Left forelimb (tissue), 1 donor: ENCODE measurements at regions not wholly inside any gene's neighbourhood (a gene's known extent, or its start where the extent isn't known, plus 50 kb on each side); places are given as distances from the start of the nearest gene placed in this dataset.
"Not testable (repeated sequence)": the region's sequence is repeated elsewhere in the genome, so short reads cannot be mapped to it uniquely, and the experiment has no call there.

ENCODE experiments used
- DNase-seq: peaks from one replicate; pipeline ENCODE4 v3.0.0-alpha.2; 2018; ENCODE audit warnings: low spot score

DNA sequence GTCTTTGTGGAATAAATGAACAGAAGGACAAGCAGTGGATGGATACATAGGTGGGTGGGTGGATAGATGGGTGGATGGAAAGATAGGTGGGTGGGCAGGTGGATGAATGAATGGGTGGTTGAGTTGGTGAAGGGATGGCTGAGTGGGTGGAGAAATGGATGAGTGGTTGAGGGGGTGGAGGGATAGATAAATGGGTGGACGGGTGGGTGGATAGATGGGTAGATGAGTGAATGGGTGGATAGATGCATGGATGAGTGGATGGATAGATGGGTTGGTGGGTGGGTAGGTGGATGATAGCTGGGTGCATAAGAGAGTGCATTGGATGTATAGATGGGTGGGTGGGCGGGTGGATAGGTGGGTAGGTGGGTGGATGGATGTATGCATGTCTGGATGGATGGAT is 63.5 kb downstream of the UNC93B1 start:
- not testable (repeated sequence) for DNase-seq

DNA sequence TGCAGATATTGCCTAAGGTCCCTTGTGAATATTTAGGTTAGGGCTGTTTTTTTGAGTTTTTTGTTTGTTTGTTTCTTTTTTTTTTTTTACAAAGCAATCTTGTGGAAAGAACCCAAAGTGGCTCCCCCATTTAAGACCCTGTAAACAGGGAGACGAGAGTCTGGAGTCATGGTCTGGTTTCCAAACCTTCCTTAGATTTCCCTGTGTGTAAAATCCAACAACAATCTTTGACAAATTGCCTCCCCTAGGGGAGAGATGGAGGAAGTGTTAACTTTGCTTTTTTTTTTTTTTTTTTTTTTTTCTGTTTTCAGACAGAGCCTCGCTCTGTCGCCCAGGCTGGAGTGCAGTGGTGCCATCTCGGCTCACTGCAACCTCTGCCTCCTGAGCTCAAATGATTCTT is 64.9 kb downstream of the UNC93B1 start:
- DNase-seq, result not testable (repeated sequence)

DNA sequence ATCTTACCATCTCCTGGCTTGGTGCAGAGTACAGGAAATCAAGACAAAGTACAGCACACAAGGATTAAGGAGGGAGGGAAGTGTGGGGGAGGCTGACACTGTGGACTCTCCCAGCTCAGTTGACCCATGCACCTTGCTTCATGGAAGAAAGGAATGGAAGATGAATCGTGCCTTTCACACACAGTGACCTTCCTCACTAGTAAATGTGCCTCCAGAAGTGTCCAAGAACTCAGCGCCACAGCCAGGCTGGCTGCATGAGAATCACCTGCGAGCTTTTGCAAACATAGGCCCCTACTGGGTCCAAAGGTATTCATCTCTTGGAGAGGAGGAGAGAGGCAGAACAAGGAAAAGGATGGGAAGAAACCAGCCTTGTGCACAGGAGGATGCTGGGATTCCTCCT is 65.5 kb downstream of the UNC93B1 start:
- not testable (repeated sequence) for DNase-seq

DNA sequence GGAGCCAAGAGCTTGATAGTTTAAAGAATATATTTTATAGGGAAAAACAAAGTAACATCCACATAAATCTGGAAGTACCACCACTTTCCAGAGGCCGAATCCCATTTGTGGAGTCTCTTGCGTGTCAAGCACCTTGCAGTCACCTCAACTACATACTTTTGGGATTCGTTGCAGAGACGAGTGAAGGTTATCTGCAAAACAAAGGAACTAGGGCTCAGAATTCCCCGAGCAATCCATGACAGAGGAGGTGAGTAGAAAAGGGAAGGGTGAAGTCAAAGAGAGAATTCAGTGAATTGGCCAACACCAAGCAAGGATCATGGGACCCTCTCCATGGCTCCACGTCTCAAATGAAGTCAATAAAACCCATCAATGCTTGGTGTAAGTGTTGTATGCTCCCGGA is 80.3 kb downstream of the UNC93B1 start:
- not testable (repeated sequence) for DNase-seq

DNA sequence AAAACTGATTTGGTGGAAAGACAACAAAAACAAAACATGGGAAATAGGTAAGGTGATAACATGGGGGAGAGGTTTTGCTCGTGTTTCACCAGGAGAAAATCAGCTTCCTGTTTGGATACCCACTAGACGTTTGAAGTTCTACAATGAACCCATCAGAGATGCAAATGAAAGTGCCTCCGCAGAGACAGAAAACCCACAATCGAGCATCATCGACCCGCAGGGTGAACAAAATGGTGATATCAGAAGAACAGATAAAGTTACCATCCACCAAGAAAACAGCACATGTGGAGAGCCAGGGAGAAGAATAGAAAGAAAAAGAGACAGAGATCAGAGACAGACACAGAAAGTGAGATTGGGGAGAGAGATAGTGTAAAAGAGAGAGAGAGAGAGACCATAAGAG is 83.4 kb downstream of the UNC93B1 start:
- not testable (repeated sequence) for DNase-seq

DNA sequence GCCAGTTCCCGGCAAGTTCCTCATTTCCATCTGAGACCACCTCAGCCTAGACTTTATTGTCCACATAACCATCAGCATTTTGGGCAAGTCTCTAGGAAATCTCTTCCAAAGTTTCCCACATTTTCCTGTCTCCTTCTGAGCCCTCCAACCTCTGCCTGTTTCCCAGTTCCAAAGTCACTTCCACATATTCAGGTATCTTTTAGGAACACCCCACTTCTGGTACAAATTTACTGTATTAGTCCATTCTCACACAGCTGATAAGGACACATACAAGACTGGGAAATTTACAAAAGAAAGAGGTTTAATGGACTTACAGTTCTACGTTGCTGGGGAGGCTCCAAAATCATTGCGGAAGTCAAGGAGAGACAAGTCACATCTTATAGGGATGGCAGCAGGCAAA is 91.7 kb downstream of the UNC93B1 start:
- not testable (repeated sequence) for DNase-seq

DNA sequence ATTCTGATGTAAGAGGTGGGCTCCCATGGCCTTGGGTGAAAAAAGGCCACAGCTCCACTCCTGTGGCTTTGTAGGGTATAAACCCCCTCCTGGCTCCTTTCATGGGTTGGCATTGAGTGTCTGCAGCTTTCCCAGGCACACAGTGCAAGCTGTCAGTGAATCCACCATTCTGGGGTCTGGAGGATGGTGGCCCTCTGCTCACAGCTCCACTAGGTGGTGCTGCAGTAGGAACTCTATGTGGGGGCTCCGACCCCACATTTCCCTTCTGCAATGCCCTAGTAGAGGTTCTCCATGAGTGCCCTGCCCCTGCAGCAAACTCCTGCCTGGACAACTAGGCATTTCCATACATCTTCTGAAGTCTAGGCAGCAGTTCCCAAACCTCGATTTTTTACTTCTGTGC is 92.7 kb downstream of the UNC93B1 start:
- DNase-seq, result not testable (repeated sequence)

DNA sequence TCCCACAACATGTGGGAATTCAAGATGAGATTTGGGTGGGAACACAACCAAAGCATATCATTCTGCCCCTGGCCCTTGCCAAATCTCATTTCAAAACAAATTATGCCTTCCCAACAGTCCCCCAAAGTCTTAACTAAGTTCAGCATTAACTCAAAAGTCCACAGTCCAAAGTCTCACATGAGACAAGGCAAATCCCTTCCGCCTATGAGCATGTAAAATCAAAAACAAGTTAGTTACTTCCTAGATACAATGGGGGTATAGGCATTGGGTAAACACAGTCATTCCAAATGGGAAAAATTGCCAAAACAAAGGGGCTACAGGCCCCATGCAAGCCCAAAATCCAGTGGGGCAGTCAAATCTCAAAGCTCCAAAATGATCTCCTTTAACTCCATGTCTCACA is 93.1 kb downstream of the UNC93B1 start:
- not testable (repeated sequence) for DNase-seq

DNA sequence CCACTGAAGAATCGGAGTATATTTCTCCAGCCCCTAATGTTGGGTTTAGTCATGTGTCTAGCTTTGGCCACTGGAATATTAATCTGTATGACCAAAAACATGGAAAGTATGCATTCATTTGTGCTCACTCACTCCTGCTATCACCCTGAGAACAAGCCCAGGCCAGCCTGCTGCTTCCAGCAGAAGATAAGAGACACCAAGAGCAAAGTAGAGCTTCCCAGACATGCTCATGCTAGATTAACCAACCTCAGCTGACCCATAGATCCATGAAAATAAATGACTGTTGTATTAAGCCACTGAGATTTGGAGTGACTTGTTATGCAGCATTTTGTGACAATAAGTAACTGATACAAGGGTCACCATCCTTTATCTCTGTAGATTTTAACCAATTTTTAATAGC is 96.9 kb downstream of the UNC93B1 start:
- not testable (repeated sequence) for DNase-seq

DNA sequence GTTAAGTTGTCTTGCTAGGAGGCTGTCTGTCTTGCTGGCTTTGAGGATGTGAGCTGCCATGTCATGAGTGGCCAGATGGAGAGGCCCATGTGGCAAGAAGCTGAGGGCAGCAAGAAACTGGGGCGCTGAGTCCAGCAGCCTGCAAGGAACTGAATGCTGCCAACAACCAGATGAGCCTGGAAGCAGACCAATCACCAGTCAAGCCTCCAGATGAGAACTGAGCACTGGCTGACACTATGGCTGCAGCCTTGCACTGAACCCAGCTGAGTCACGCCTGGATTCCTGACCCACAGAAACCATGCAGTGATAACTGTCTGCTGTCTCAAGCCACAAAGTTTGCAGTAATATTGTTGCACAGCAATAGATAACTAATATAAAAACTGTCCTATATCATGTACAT is 104.4 kb downstream of the UNC93B1 start:
- not testable (repeated sequence) for DNase-seq

DNA sequence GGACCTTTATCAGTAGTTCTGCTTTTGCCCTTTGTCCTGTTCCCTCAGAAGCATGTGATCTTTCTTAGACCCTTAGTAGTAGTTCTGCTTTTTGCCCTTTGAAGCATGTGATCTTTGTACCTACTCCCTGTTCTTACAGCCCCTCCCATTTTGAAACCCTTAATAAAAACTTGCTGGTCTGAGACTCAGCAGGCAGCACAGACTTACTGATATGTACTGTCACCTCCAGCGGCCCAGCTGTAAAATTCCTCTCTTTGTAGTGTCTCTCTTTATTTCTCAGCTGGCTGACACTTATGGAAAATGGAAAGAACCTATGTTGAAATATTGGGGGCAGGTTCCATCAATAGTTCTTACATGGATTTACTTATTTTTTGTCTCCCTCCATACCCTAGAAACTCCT is 110.4 kb downstream of the UNC93B1 start:
- not testable (repeated sequence) for DNase-seq

DNA sequence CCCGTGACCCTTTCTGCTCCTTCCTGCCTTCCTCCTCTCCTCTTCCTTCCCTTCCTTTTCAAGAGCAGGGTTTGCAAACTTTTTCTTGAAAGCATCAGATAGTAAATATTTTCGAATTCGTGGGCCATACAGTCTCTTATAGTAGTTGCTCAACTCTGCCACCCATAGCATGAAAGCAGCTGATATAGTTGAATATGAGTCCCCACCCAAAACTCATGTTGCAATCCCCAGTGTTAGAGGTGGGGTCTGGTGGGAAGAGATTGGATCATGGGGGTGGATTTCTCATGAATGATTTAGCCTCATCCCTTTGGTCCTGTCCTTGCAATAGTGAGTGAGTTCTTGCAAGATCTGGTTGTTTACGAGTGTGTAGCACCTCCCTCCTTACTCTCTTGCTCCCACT is 114.3 kb downstream of the UNC93B1 start:
- DNase-seq, result not testable (repeated sequence)

DNA sequence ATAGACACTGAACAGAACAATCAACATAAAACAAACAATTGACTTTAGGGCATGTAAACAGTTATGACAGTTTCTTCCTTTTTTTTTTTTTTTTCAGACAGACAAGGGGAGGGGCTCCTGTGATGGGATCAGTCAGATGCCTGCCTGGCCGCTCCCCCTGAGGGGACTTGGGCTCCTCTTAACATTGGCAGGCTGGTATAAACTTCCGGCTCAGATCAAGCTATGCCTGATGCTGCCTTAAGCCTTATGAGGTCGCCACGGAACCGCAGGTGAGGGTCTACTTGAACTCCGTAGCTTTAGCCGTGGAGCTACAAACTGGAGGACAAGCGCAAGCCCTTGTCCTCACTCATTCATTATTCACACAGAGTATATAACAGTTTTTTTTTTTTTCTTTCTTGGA is 115.8 kb downstream of the UNC93B1 start:
- not testable (repeated sequence) for DNase-seq

DNA sequence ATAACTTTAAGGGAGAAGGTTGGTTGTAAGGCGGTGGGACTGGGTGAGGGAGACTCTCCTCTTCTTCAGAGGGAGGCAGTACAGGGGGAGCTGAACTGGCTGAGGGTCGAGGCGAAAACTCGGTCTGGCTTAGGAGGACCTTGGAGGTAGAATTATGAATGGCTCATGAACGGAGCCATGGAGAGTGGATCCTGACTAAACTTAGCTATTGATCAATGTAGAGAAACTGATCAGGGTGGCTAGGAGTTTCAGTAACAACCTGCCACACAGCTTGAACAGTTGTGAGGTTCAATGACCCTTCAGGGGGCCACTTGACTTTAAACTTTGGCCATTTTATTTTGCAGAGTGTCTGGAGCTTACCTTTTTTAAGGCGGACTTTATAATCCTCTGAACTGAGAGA is 117.2 kb downstream of the UNC93B1 start:
- DNase-seq, result not testable (repeated sequence)

DNA sequence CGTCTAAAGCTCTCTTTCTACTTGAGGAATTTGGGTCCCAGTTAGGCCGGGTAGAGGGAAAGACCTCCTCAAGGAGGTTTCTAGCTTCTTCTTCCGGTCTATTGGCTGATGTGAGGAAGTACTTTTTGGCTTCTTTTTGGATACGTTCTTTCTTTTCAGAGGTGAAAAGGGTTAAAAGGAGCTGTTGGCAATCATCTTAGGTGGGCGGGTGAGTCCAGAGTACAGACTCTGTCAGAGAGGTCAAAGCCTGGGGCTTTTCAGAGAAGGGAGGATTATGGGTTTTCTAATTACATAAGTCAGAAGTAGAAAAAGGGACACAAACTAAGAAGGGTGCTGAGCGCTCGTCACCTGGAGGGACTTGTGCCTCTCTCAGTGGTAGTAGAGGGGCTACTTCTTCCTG is 117.7 kb downstream of the UNC93B1 start:
- DNase-seq, result not testable (repeated sequence)

DNA sequence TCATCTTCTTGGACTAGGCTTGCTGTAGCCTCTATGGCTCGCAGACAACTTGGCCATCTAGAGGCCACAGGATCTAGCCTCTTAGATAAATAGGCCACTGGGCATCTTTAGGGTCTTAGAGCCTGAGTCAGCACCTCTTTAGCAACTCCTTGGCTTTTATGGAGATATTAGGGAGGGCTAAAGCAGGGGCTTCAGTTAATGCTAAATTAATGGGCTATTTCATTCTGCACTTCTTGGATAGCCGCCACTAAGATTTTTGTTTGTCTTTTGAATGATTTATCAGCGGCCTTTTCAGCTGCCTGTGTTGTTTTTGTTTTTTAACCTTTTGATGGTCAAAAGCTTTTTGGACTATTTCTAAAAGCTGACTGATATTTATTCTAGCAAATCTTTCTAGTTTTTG is 118.3 kb downstream of the UNC93B1 start:
- DNase-seq, result not testable (repeated sequence)

DNA sequence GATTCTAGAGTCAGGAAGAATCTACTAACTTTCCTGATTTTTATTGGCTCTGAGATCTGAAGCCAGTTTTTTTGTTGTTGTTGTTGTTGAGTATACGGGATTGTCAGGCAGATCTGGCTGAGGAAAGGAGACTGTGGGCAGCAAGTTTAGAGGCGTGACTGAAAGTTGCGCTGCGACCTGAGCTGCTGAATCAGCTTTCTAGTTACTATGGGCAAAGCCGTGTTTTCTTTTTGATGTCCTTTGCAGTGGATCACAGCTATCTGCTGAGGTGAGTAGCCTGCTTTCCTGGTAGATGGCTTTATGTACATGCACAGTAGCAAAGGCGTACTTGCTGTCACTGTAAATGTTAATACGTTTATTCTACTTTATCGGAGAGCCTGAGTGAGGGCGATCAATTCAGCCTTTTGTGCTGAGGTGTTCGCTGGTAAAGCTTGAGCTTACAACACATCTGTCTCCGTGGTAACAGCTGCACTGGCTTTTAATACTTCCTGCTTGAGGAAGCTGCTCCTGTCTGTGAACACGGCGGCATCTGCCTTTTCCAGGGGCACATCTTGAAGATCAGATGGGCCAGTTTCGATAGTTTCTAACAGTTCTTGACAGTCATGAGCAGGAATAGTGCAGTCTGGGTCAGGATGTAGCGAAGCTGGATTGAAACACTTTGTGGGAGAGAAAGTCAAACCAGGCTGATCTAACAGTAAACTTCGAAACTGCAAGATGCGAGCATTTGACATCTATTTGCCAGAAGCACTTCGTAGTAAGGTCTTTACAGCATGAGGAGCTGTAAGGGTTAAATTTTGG is 118.9 kb downstream of the UNC93B1 start:
- not testable (repeated sequence) for DNase-seq

DNA sequence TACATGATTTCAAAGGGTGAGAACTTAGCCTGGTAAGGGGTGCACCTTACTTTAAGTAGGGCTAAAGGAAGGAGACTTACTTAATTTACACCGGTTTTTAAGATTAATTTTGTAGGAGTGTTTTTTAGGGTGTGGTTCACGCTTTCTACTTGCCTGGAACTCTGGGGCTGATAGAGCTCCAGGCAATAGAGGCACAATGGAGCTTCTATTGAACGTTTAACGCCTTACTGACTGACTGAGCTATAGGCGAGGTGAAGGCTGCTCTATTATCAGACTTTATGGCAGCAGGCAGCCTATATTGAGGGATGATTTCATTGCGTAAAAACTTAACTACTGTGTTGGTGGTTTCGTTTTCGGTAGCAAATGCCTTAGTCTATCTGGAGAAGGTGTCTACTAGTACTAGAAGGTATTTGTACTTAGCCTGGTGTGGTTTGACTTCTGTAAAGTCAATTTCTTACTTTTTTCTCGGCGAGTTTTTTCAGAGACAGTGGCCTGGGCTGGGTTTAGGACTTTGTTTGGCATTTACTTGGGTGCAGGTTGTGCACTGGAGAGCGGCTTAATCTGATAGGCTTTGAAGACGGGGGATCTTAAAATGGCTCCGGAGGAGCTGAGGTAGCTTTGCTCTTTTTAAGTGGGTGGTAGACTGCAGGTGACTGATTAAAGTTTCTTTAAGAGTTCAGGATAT is 119.7 kb downstream of the UNC93B1 start:
- not testable (repeated sequence) for DNase-seq

DNA sequence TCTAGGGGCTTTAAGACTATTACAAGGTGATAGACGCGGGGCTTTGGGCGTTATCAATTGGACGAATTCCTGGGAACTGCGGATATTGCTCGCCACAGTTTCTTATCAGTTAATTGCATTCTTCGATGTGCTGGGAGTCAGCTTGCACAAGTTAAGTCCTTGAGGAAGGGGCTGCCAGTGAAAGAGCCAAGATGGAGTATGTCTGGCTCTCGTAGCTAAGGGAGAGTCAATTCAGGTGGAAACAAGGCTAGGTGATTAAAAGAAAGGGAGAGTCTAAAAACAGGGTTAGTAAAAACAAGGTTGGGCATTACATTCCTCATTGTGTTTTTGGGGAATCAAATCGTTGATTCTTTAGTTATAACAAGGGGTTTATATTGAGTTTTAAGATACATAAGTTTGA is 121.6 kb downstream of the UNC93B1 start:
- DNase-seq, result not testable (repeated sequence)

DNA sequence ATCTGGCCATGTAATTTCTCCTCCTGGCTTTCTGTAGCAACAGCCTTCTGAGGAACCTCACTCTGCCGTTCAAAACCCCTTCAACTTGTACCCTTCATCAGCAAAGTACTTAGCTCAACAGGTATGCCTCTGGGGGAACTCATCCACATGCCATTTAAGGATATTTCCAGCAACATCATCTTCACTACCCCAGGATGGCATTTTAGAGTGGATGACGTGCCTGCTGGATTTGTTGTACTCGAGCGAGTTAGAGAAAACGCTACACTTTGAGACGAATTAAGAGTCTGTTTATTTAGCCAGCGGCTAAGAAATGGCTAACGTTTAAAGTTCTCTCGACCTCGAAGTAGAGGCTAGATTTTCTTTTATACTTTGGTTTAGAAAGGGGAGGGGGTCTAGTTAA is 122.1 kb downstream of the UNC93B1 start:
- DNase-seq, result not testable (repeated sequence)

DNA sequence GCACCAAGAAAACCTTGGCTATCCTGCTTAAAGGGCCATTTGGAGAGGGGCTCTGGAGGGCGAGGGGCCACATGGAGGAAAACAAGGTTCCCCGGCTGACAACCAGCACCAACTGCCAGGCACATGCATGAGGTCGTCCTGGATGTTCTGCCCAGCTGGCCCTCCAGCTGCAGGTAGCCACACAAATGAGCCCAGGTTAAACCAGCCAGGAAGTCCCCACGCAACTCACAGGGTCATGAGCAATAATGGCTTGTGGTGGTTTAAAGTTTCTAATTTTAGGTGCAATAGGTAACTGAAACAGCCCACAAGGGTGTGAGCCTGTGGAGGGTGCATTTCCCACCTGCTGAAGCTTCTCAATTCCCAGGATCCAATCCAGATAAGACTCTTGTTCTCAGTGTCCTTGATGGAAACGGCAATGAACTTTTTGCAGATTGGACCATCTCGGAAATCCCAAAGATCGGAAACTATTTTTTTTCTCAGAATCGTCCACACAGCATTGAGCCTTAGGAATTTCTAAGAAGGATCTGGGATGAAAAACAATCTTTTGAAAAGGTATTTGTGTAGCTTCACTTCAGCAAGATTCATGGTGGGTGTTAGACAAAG is 123.2 kb downstream of the UNC93B1 start:
- DNase-seq, result not testable (repeated sequence)

DNA sequence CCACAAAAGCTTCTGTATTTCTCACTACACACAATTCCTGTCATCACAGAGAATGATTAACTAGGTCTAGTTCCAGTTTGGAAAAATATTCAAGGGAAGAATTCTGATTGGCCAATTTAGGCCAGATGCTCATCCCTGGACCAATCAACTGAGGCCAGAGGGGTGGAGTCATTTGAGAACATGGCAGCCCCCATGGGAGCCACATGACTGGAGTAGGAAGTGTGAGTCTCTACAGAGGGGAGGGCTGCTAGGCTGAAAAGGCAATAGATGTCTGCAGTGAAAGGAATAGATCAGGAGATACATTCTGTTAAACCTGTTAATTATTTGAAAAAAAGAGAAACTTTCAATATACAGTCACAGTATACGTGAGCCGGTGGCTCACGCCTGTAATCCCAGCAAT is 125.2 kb downstream of the UNC93B1 start:
- not testable (repeated sequence) for DNase-seq

DNA sequence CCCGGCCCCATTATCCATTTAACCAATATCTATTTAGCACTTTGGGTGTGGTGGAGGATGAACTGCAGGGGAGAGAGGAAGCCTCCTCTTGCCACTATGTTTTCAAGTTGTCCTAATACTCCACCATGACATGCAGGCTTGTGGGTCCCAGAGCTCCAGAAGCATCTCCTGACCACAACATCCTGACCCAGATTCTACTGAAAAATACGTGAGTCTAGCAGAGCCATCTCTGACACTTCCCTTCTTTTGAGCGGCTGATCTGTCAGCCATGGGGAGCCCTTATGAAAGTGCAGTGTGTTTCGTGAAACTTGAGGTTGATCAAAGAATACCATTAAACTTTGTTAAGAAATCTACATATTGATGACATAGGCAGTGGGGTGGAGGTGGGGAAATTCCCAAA is 126.6 kb downstream of the UNC93B1 start:
- not testable (repeated sequence) for DNase-seq
